Neural crest cell (in vitro differentiated cells): ENCODE measurements at regions not wholly inside any gene's neighbourhood (a gene's known extent, or its start where the extent isn't known, plus 50 kb on each side); places are given as distances from the start of the nearest gene placed in this dataset.
"Not testable (repeated sequence)": the region's sequence is repeated elsewhere in the genome, so short reads cannot be mapped to it uniquely, and the experiment has no call there.

Experiments used
- DNase-seq: peaks from one replicate; pipeline ENCODE4 v3.0.0; 2021; ENCODE audit warnings: low read depth, mixed read lengths, low spot score
- H3K27ac Mint-ChIP-seq: one replicate; pipeline ENCODE4 v1.8.0; 2021; ENCODE audit warnings: mild to moderate bottlenecking, mixed read lengths; ENCODE audit not compliant: unreplicated experiment
- H3K27me3 Mint-ChIP-seq: 2 replicates; pipeline ENCODE4 v1.8.0; 2021; ENCODE audit warnings: low read depth, mild to moderate bottlenecking, mixed read lengths
- H3K36me3 Mint-ChIP-seq: 2 replicates; pipeline ENCODE4 v1.8.0; 2021; ENCODE audit warnings: low read depth, mild to moderate bottlenecking, mixed read lengths
- H3K4me1 Mint-ChIP-seq: 2 replicates; pipeline ENCODE4 v1.8.0; 2021; ENCODE audit warnings: mixed read lengths
- H3K4me3 Mint-ChIP-seq: one replicate; pipeline ENCODE4 v1.8.0; 2021; ENCODE audit warnings: mild to moderate bottlenecking, mixed read lengths
- H3K9me3 Mint-ChIP-seq: 2 replicates; pipeline ENCODE4 v1.8.0; 2021; ENCODE audit warnings: mixed read lengths
- TF ChIP-seq, protein P1 (sequence below): fragments of 200-600 bp; sonication (generic); conservative IDR thresholded peaks from 2 replicates; pipeline ENCODE4 v1.5.0; 2021; ENCODE audit warnings: antibody characterized with exemption, mild to moderate bottlenecking

DNA sequence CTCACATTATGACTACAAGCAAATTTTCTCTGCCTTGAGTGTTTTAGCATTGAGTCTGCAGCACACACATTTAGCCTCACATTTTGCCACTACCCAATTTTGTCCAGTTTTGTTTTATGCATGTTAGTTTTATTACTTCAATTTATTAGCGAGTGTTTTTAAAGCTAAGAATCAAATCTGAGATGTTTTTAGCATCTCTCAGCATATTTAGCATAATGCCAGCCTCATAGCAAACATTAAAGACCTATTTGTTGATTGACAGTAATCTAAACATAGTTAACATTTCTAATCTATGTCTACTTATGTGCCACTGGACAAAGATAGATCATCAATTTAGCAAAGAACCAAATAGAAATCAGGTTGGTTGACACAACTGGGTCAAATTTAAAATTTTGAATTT lies 94.1 kb upstream of the NXPH2 start:
- H3K27ac Mint-ChIP-seq = no peak overlapping the region
- H3K4me1 Mint-ChIP-seq = no peaks in the 10 kb centered on the region
- DNase-seq = no peak
- no peak overlapping the region for H3K4me3 Mint-ChIP-seq
- H3K27me3 Mint-ChIP-seq = no peaks in the 10 kb centered on the region
- H3K9me3 Mint-ChIP-seq = peaks cover 3% of the 10 kb centered on the region
- H3K36me3 Mint-ChIP-seq = no peaks in the 10 kb centered on the region
- TF ChIP-seq, protein P1, sequence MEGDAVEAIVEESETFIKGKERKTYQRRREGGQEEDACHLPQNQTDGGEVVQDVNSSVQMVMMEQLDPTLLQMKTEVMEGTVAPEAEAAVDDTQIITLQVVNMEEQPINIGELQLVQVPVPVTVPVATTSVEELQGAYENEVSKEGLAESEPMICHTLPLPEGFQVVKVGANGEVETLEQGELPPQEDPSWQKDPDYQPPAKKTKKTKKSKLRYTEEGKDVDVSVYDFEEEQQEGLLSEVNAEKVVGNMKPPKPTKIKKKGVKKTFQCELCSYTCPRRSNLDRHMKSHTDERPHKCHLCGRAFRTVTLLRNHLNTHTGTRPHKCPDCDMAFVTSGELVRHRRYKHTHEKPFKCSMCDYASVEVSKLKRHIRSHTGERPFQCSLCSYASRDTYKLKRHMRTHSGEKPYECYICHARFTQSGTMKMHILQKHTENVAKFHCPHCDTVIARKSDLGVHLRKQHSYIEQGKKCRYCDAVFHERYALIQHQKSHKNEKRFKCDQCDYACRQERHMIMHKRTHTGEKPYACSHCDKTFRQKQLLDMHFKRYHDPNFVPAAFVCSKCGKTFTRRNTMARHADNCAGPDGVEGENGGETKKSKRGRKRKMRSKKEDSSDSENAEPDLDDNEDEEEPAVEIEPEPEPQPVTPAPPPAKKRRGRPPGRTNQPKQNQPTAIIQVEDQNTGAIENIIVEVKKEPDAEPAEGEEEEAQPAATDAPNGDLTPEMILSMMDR = no peak

DNA sequence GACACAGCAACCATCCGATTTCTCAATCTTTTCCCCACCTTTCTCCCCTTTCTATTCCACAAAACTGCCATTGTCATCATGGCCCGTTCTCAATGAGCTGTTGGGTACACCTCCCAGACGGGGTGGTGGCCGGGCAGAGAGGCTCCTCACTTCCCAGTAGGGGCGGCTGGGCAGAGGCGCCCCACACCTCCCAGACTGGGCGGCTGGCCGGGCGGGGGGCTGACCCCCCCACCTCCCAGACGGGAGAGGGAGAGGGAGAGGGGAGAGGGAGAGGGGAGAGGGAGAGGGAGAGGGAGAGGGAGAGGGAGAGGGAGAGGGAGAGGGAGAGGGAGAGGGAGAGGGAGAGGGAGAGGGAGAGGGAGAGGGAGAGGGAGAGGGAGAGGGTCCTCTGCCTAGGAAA lies 91.9 kb upstream of the NXPH2 start:
- H3K4me1 Mint-ChIP-seq, DNase-seq, H3K27me3 Mint-ChIP-seq, H3K36me3 Mint-ChIP-seq, H3K9me3 Mint-ChIP-seq, H3K27ac Mint-ChIP-seq, H3K4me3 Mint-ChIP-seq: not testable (repeated sequence)

DNA sequence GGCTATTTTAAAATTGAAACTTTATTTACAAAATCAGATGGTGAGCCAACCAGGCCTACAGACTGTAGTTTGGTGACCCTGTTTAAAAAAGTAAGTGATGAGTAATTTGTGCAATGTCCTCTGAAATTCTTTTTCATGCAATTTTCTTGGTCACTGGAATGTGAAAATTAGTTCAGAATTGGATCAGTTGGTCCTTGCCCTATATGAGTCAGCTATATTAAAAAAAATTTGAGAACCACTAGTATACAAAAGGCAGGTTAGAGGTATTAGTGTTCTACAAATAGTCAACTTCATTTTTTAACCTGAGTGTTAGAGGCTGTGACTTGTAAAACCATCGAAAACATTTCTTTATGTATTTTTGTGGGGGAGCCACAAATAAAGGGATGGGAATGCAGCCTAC lies 91.1 kb upstream of the NXPH2 start:
- H3K27ac Mint-ChIP-seq = no peak overlapping the region
- TF ChIP-seq, protein P1 = no peak
- H3K36me3 Mint-ChIP-seq = no peaks in the 10 kb centered on the region
- DNase-seq = no peak
- no peaks in the 10 kb centered on the region for H3K27me3 Mint-ChIP-seq
- H3K4me3 Mint-ChIP-seq = no peak overlapping the region
- no peaks in the 10 kb centered on the region for H3K4me1 Mint-ChIP-seq
- H3K9me3 Mint-ChIP-seq = peaks cover 5% of the 10 kb centered on the region

DNA sequence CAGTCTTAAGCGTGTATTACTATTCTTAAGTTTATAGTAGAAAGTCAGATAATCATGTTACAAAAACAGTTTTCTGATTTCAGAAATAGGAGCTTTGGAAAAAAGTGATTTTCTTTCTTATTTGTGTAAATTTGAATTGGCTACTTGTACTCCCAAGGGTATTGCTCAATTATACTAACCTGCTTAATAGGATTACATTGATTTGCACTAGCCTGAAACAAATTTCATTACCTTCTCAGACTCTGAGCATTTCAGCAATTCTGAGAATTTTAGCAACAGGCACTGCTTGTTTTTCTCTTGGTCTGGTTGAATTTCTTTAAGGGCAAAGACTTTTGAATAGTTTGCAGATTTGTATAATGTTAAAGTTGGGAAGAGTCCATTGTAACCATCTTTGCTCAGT lies 87.2 kb upstream of the NXPH2 start:
- H3K27me3 Mint-ChIP-seq = no peaks in the 10 kb centered on the region
- TF ChIP-seq, protein P1 = no peak
- no peak overlapping the region for H3K27ac Mint-ChIP-seq
- no peak overlapping the region for H3K4me3 Mint-ChIP-seq
- no peaks in the 10 kb centered on the region for H3K4me1 Mint-ChIP-seq
- H3K9me3 Mint-ChIP-seq = peaks cover 5% of the 10 kb centered on the region
- DNase-seq = no peak
- no peaks in the 10 kb centered on the region for H3K36me3 Mint-ChIP-seq

DNA sequence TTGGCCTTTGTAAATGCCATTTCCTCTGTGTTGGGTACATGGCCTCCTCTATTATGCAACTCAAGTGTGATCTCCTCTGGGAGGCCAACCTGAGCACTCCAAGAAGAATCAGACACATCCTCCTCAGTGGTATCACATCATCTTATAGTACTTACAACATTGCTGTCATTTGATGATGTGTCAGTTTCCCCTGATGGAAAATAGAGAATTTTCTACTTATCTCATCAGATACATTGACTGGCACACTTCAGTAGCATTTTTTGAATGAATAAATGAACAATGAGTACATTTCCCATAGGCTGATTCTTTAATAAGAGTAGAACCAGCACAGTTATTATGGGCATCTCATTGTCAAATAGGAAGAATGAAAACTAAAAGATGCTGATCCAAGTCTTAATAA lies 86.6 kb upstream of the NXPH2 start:
- Mint-ChIP-seq H3K9me3 (peaks cover 5% of the 10 kb centered on the region), H3K4me3 (no peak overlapping the region), H3K4me1 (no peaks in the 10 kb centered on the region), H3K27me3 (no peaks in the 10 kb centered on the region), H3K36me3 (no peaks in the 10 kb centered on the region), H3K27ac (no peak overlapping the region)
- no peak for DNase-seq
- TF ChIP-seq, protein P1 = no peak

DNA sequence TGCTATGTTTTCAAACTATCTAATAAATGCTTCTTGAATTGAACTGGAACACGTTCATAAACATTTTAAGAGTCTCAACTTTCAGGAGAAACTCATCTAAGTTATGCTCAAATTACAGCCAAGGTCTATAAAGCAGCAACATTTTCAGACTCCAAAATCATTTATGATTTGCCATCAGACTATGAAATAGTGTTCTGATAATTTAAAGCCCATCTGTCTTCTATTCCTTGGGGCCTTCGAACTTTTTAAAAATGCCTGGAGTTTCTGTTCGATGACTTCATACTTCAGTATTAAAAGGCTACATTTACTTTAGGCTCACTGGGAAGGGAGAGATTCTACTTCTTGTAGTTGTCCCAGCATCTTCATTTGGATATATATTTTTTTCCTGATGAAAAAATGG lies 73.6 kb upstream of the NXPH2 start:
- H3K36me3 Mint-ChIP-seq = no peaks in the 10 kb centered on the region

More for the DNA sequence above, 73.6 kb upstream of the NXPH2 start:
- Mint-ChIP-seq H3K27me3 (no peaks in the 10 kb centered on the region), H3K27ac (no peak overlapping the region), H3K4me3 (no peak overlapping the region), H3K4me1 (no peaks in the 10 kb centered on the region), H3K9me3 (peaks cover 2% of the 10 kb centered on the region)
- TF ChIP-seq, protein P1 = no peak
- no peak for DNase-seq
